Calu3 (cell line): ENCODE measurements at regions not wholly inside any gene's neighbourhood (a gene's known extent, or its start where the extent isn't known, plus 50 kb on each side); places are given as distances from the start of the nearest gene placed in this dataset.
"Not testable (repeated sequence)": the region's sequence is repeated elsewhere in the genome, so short reads cannot be mapped to it uniquely, and the experiment has no call there.

Experiments
- BruUV-seq: library from RNA; stranded (reverse); fragments of 400-500 nt; replicated peaks from 2 replicates; lab custom pipeline; 2021; lab: Mats Ljungman, UMichigan
- CTCF ChIA-PET: fragments of 300-600 bp; sonication (Branson Sonifier 250); formaldehyde crosslinking; loops from one replicate; lab custom pipeline; 2022; ENCODE audit warnings: antibody characterized with exemption; lab: Charles Lee
- DNase-seq: peaks from one replicate; pipeline ENCODE4 v3.0.0; 2022
- H3K27ac Mint-ChIP-seq: one replicate; pipeline ENCODE4 v1.8.0; 2022; ENCODE audit warnings: mixed read lengths; ENCODE audit not compliant: unreplicated experiment
- H3K27me3 Mint-ChIP-seq: one replicate; pipeline ENCODE4 v1.8.0; 2022; ENCODE audit warnings: mixed read lengths; ENCODE audit not compliant: unreplicated experiment
- H3K36me3 Mint-ChIP-seq: one replicate; pipeline ENCODE4 v1.8.0; 2022; ENCODE audit warnings: mild to moderate bottlenecking, moderate library complexity, mixed read lengths; ENCODE audit not compliant: insufficient read depth, unreplicated experiment
- H3K4me1 Mint-ChIP-seq: one replicate; pipeline ENCODE4 v1.8.0; 2022; ENCODE audit warnings: mild to moderate bottlenecking, low read depth, mixed read lengths; ENCODE audit not compliant: unreplicated experiment
- H3K4me3 Mint-ChIP-seq: one replicate; pipeline ENCODE4 v1.8.0; 2022; ENCODE audit warnings: mild to moderate bottlenecking, low read depth, moderate library complexity, mixed read lengths; ENCODE audit not compliant: unreplicated experiment
- H3K9me3 Mint-ChIP-seq: one replicate; pipeline ENCODE4 v1.8.0; 2022; ENCODE audit warnings: low read depth, mixed read lengths; ENCODE audit not compliant: unreplicated experiment
- intact Hi-C: fragments of 100-400 bp; cut with micrococcal nuclease; formaldehyde crosslinking; loops from one replicate; pipeline ENCODE4 v1.10.0; 2022; ENCODE audit not compliant: unreplicated experiment

- H3K27me3 Mint-ChIP-seq, CTCF ChIA-PET, BruUV-seq, H3K36me3 Mint-ChIP-seq, H3K4me3 Mint-ChIP-seq, H3K4me1 Mint-ChIP-seq, DNase-seq, H3K9me3 Mint-ChIP-seq, intact Hi-C loops, H3K27ac Mint-ChIP-seq: not testable (repeated sequence)
Observed at GRCh38 chr7:76971201-76971600, 61.0 kb downstream of the SPDYE17 start.

GRCh38 chr7:76969892-76970291 lies 62.3 kb downstream of the SPDYE17 start:
- H3K9me3 Mint-ChIP-seq, H3K27me3 Mint-ChIP-seq, CTCF ChIA-PET, H3K4me3 Mint-ChIP-seq, H3K36me3 Mint-ChIP-seq, BruUV-seq, H3K4me1 Mint-ChIP-seq, DNase-seq, H3K27ac Mint-ChIP-seq, intact Hi-C loops: not testable (repeated sequence)

- intact Hi-C loops, H3K4me3 Mint-ChIP-seq, CTCF ChIA-PET, BruUV-seq, H3K27ac Mint-ChIP-seq, H3K36me3 Mint-ChIP-seq, H3K4me1 Mint-ChIP-seq, DNase-seq, H3K9me3 Mint-ChIP-seq, H3K27me3 Mint-ChIP-seq: not testable (repeated sequence)
Observed at GRCh38 chr7:76965731-76966548, 66.2 kb downstream of the SPDYE17 start.

GRCh38 chr7:76964050-76964449 lies 68.1 kb downstream of the SPDYE17 start:
- BruUV-seq, H3K36me3 Mint-ChIP-seq, H3K4me1 Mint-ChIP-seq, H3K4me3 Mint-ChIP-seq, intact Hi-C loops, H3K9me3 Mint-ChIP-seq, H3K27me3 Mint-ChIP-seq, DNase-seq, H3K27ac Mint-ChIP-seq, CTCF ChIA-PET: not testable (repeated sequence)

GRCh38 chr7:76963061-76963460 lies 69.1 kb downstream of the SPDYE17 start:
- H3K36me3 Mint-ChIP-seq, H3K27me3 Mint-ChIP-seq, H3K4me1 Mint-ChIP-seq, CTCF ChIA-PET, intact Hi-C loops, BruUV-seq, H3K9me3 Mint-ChIP-seq, DNase-seq, H3K27ac Mint-ChIP-seq, H3K4me3 Mint-ChIP-seq: not testable (repeated sequence)

GRCh38 chr7:76960400-76960986 lies 71.7 kb downstream of the SPDYE17 start:
- H3K4me3 Mint-ChIP-seq, BruUV-seq, CTCF ChIA-PET, DNase-seq, H3K36me3 Mint-ChIP-seq, H3K4me1 Mint-ChIP-seq, intact Hi-C loops, H3K27ac Mint-ChIP-seq, H3K9me3 Mint-ChIP-seq, H3K27me3 Mint-ChIP-seq: not testable (repeated sequence)

GRCh38 chr7:76959573-76960399 lies 72.4 kb downstream of the SPDYE17 start:
- intact Hi-C loops, result not testable (repeated sequence)

GRCh38 chr7:76956531-76956930 lies 75.6 kb downstream of the SPDYE17 start:
- H3K4me1 Mint-ChIP-seq, intact Hi-C loops, CTCF ChIA-PET, H3K27ac Mint-ChIP-seq, H3K27me3 Mint-ChIP-seq, H3K36me3 Mint-ChIP-seq, H3K4me3 Mint-ChIP-seq, BruUV-seq, H3K9me3 Mint-ChIP-seq, DNase-seq: not testable (repeated sequence)

More at GRCh38 chr7:76959573-76960399, 72.4 kb downstream of the SPDYE17 start:
- H3K4me1 Mint-ChIP-seq, H3K27me3 Mint-ChIP-seq, H3K9me3 Mint-ChIP-seq, DNase-seq, H3K36me3 Mint-ChIP-seq, H3K4me3 Mint-ChIP-seq, H3K27ac Mint-ChIP-seq, BruUV-seq, CTCF ChIA-PET: not testable (repeated sequence)

- H3K4me1 Mint-ChIP-seq, H3K27me3 Mint-ChIP-seq, DNase-seq, H3K4me3 Mint-ChIP-seq, CTCF ChIA-PET, intact Hi-C loops, H3K36me3 Mint-ChIP-seq, H3K27ac Mint-ChIP-seq, H3K9me3 Mint-ChIP-seq, BruUV-seq: not testable (repeated sequence)
Observed at GRCh38 chr7:76955124-76955523, 77.0 kb downstream of the SPDYE17 start.
